ENCODE measurements at regions not wholly inside any gene's neighbourhood (a gene's known extent, or its start where the extent isn't known, plus 50 kb on each side); places are given as distances from the start of the nearest gene placed in this dataset.

GRCh38 chr4:43855283-43855682, 593.3 kb downstream of the KCTD8 start:
- Histone ChIP-seq H3K9me3 (replicated peaks in 1 of 3) (no peaks in the 10 kb centered on the region), H3K4me1 (replicated peaks in 1 of 2) (no peaks in the 10 kb centered on the region), H3K4me3 (no peak overlapping the region), H3K27ac (no peak overlapping the region), H3K36me3 (replicated peaks in 1 of 2) (no peaks in the 10 kb centered on the region), H3K27me3 (no peaks in the 10 kb centered on the region)
- intact Hi-C loops (cut with DNase I) = no loop called here
- no peak for DNase-seq
- TF ChIP-seq CTCF (IDR thresholded peaks at IDR 0.05) = no peak
- no peak for TF ChIP-seq POLR2A (IDR thresholded peaks at IDR 0.05)
- WGBS, 4 donors = 59 to 76% (median 72%) methylated on average over 2 of the region's 2 CpGs

- DNase-seq = no peak
- H3K9me3 ChIP-seq (replicated peaks in 1 of 3) = no peaks in the 10 kb centered on the region
- H3K4me1 ChIP-seq (replicated peaks in 1 of 2) = no peaks in the 10 kb centered on the region
- no peak overlapping the region for H3K4me3 ChIP-seq
- WGBS, 4 donors = 70 to 75% (median 73%) methylated on average over 5 of the region's 5 CpGs
- intact Hi-C loops (cut with DNase I) = no loop called here
- no peaks in the 10 kb centered on the region for H3K27me3 ChIP-seq
- TF ChIP-seq CTCF (IDR thresholded peaks at IDR 0.05) (no peak), POLR2A (IDR thresholded peaks at IDR 0.05) (no peak)
- H3K27ac ChIP-seq = no peak overlapping the region
- H3K36me3 ChIP-seq (replicated peaks in 1 of 2) = no peaks in the 10 kb centered on the region
Observed at GRCh38 chr4:43864616-43865146, 583.9 kb downstream of the KCTD8 start.

GRCh38 chr4:43867908-43868307, 580.7 kb downstream of the KCTD8 start:
- no peak for DNase-seq
- intact Hi-C loops (cut with DNase I) = no loop called here
- H3K36me3 ChIP-seq (replicated peaks in 1 of 2) = no peaks in the 10 kb centered on the region
- no peaks in the 10 kb centered on the region for H3K4me1 ChIP-seq (replicated peaks in 1 of 2)
- H3K27ac ChIP-seq = no peak overlapping the region
- H3K27me3 ChIP-seq = no peaks in the 10 kb centered on the region
- peaks cover 0 to 9% (median 0%) of the 10 kb centered on the region in 3 donors for H3K9me3 ChIP-seq (replicated peaks in 1 of 3)
- TF ChIP-seq POLR2A (IDR thresholded peaks at IDR 0.05) (no peak), CTCF (IDR thresholded peaks at IDR 0.05) (no peak)
- WGBS, 4 donors = 68 to 84% (median 79%) methylated on average over 2 of the region's 2 CpGs
- H3K4me3 ChIP-seq = no peak overlapping the region

- no peak for TF ChIP-seq CTCF (IDR thresholded peaks at IDR 0.05)
- no peak for TF ChIP-seq POLR2A (IDR thresholded peaks at IDR 0.05)
- intact Hi-C loops (cut with DNase I) = no loop called here
- WGBS, 4 donors = 67 to 76% (median 71%) methylated on average over 4 of the region's 4 CpGs
Observed at GRCh38 chr4:43875655-43876054, 573.0 kb downstream of the KCTD8 start.

More at GRCh38 chr4:43875655-43876054, 573.0 kb downstream of the KCTD8 start:
- no peak for DNase-seq
- H3K9me3 ChIP-seq (replicated peaks in 1 of 3) = peaks cover 0 to 9% (median 0%) of the 10 kb centered on the region in 3 donors
- H3K27ac ChIP-seq = no peak overlapping the region
- H3K4me3 ChIP-seq = no peak overlapping the region
- no peaks in the 10 kb centered on the region for H3K4me1 ChIP-seq (replicated peaks in 1 of 2)
- H3K36me3 ChIP-seq (replicated peaks in 1 of 2) = no peaks in the 10 kb centered on the region
- no peaks in the 10 kb centered on the region for H3K27me3 ChIP-seq

All from adrenal gland (tissue), 9 donors.